SK-N-SH treated with all-trans-retinoic acid at 6 μM for 48 hours (cell line): ENCODE measurements at regions not wholly inside any gene's neighbourhood (a gene's known extent, or its start where the extent isn't known, plus 50 kb on each side); places are given as distances from the start of the nearest gene placed in this dataset.

ENCODE experiments used
- ATAC-seq: fragments of 200-7000 bp; cut with Tn5 transposase; 3 replicates; pipeline ENCODE4 v1.9.1; 2020; ENCODE audit warnings: mild to moderate bottlenecking, moderate library complexity
- ARNTL ChIP-seq: fragments of 450-650 bp; formaldehyde crosslinking; IDR thresholded peaks from 2 replicates; pipeline ENCODE4 v1.5.0; 2020; ENCODE audit warnings: low read depth, mild to moderate bottlenecking, moderate library complexity, borderline replicate concordance
- BACH2 ChIP-seq: fragments of 250-450 bp; sonication (Bioruptor Pico); IDR thresholded peaks from 2 replicates; pipeline ENCODE4 v1.9.0; 2021; ENCODE audit warnings: mild to moderate bottlenecking, borderline replicate concordance
- CSDC2 ChIP-seq: fragments of 250-450 bp; sonication (Bioruptor Pico); IDR thresholded peaks from 2 replicates; pipeline ENCODE4 v1.5.0; 2020; ENCODE audit warnings: mild to moderate bottlenecking, moderate library complexity
- GLIS3 ChIP-seq: fragments of 250-450 bp; sonication (Bioruptor Pico); IDR thresholded peaks from 2 replicates; pipeline ENCODE4 v1.5.0; 2020; ENCODE audit warnings: mild to moderate bottlenecking, moderate library complexity
- ISL1 ChIP-seq: fragments of 250-450 bp; sonication (Bioruptor Pico); IDR thresholded peaks from 2 replicates; pipeline ENCODE4 v2.1.2; 2022; ENCODE audit warnings: mild to moderate bottlenecking, moderate library complexity
- OSR1 ChIP-seq: fragments of 250-450 bp; sonication (Bioruptor Pico); IDR thresholded peaks from 2 replicates; pipeline ENCODE4 v1.8.0; 2022; ENCODE audit warnings: moderate library complexity, mild to moderate bottlenecking, inconsistent platforms
- PPARA ChIP-seq: fragments of 250-450 bp; sonication (Bioruptor Pico); IDR thresholded peaks from 2 replicates; pipeline ENCODE4 v1.5.0; 2020; ENCODE audit warnings: mild to moderate bottlenecking, borderline replicate concordance
- RARB ChIP-seq: fragments of 250-450 bp; sonication (Bioruptor Pico); IDR thresholded peaks from 2 replicates; pipeline ENCODE4 v1.8.0; 2021; ENCODE audit warnings: mild to moderate bottlenecking, moderate library complexity
- SNAI2 ChIP-seq: fragments of 250-450 bp; sonication (Bioruptor Pico); IDR thresholded peaks from 2 replicates; pipeline ENCODE4 v1.5.0; 2020; ENCODE audit warnings: mild to moderate bottlenecking, moderate library complexity
- TCF4 ChIP-seq: fragments of 250-450 bp; sonication (Bioruptor Pico); IDR thresholded peaks from 2 replicates; pipeline ENCODE4 v1.8.0; 2021; ENCODE audit warnings: mild to moderate bottlenecking, moderate library complexity, borderline replicate concordance
- TOX ChIP-seq: fragments of 250-450 bp; sonication (Bioruptor Pico); IDR thresholded peaks from 2 replicates; pipeline ENCODE4 v1.8.0; 2021; ENCODE audit warnings: mild to moderate bottlenecking, moderate library complexity, borderline replicate concordance
- ZC3H10 ChIP-seq: fragments of 250-450 bp; sonication (Bioruptor Pico); IDR thresholded peaks from 2 replicates; pipeline ENCODE4 v1.5.1; 2021; ENCODE audit warnings: mild to moderate bottlenecking, moderate library complexity
- ZFP3 ChIP-seq: fragments of 250-450 bp; sonication (Bioruptor Pico); IDR thresholded peaks from 2 replicates; pipeline ENCODE4 v1.5.0; 2020; ENCODE audit warnings: mild to moderate bottlenecking, moderate library complexity
- ZFP30 ChIP-seq: fragments of 450-650 bp; formaldehyde crosslinking; IDR thresholded peaks from 2 replicates; pipeline ENCODE4 v1.5.0; 2022; ENCODE audit warnings: mild to moderate bottlenecking, moderate library complexity
- ZNF70 ChIP-seq: fragments of 450-650 bp; formaldehyde crosslinking; IDR thresholded peaks from 2 replicates; pipeline ENCODE4 v1.5.0; 2020; ENCODE audit warnings: mild to moderate bottlenecking, moderate library complexity
- ZNF8 ChIP-seq: fragments of 450-650 bp; formaldehyde crosslinking; IDR thresholded peaks from 2 replicates; pipeline ENCODE4 v1.5.0; 2020; ENCODE audit warnings: mild to moderate bottlenecking, moderate library complexity
- TF ChIP-seq, protein P1 (sequence below): fragments of 250-450 bp; sonication (Bioruptor Pico); IDR thresholded peaks from 2 replicates; pipeline ENCODE4 v1.8.0; 2020; ENCODE audit warnings: mild to moderate bottlenecking, moderate library complexity, borderline replicate concordance
- TF ChIP-seq, protein P2 (sequence below): fragments of 250-450 bp; sonication (Bioruptor Pico); IDR thresholded peaks from 2 replicates; pipeline ENCODE4 v1.5.0; 2020; ENCODE audit warnings: mild to moderate bottlenecking, moderate library complexity
- TF ChIP-seq, protein P3 (sequence below): fragments of 250-450 bp; sonication (Bioruptor Pico); IDR thresholded peaks from 2 replicates; pipeline ENCODE4 v1.5.1; 2021; ENCODE audit warnings: mild to moderate bottlenecking, moderate library complexity
- TF ChIP-seq, protein P4 (sequence below): fragments of 250-450 bp; sonication (Bioruptor Pico); IDR thresholded peaks from 2 replicates; pipeline ENCODE4 v1.5.1; 2020; ENCODE audit warnings: low read depth, mild to moderate bottlenecking, moderate library complexity

DNA sequence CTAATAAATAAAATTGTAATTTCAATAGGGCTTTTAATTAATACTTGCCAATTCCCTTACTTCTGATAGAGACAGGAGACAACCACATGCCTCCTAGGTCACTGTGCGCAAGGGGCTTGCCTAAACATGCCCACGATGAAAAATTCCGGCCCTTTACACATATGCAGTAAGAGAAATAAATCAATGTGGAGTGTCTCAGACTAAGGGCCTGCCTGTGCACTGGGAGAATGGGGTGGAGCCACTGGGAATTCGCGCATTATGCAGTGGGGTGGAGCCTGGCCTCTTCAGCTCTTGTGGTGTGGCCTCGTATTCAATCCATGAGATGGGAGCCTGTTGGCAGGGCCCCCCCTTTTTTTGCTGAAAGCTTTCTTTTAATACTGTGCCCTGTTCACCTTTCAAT lies 484.5 kb downstream of the PDGFC start:
- no peak for ATAC-seq
- TF ChIP-seq ZNF70 (CRISPR knock-in tag) (no peak), SNAI2 (CRISPR knock-in tag) (no peak), ISL1 (no peak), TCF4 (no peak)
- TF ChIP-seq, all 23 proteins: peak for 0

DNA sequence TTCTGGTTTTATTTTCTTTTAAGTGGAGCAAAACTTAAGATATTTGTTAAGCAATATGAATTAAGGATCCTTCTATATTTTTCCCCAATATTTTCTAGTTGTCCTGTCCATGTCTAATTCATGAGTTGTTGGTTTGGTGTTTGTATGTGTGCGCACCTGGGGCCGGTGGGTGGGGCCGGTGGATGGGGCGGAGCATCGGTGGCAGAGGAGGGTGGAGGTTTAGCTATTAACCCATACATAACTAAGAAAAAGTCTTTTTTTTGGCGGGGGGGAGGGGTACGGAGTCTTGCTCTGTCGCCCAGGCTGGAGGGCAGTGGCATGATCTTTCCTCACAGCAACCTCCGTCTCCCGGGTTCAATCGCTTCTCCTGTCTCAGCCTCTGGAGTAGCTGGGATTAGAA lies 489.8 kb downstream of the PDGFC start:
- ATAC-seq, result no peak
- no peak for TF ChIP-seq BACH2 (CRISPR knock-in tag)
- TF ChIP-seq ZNF70 (CRISPR knock-in tag), result no peak
- TF ChIP-seq, protein P1, sequence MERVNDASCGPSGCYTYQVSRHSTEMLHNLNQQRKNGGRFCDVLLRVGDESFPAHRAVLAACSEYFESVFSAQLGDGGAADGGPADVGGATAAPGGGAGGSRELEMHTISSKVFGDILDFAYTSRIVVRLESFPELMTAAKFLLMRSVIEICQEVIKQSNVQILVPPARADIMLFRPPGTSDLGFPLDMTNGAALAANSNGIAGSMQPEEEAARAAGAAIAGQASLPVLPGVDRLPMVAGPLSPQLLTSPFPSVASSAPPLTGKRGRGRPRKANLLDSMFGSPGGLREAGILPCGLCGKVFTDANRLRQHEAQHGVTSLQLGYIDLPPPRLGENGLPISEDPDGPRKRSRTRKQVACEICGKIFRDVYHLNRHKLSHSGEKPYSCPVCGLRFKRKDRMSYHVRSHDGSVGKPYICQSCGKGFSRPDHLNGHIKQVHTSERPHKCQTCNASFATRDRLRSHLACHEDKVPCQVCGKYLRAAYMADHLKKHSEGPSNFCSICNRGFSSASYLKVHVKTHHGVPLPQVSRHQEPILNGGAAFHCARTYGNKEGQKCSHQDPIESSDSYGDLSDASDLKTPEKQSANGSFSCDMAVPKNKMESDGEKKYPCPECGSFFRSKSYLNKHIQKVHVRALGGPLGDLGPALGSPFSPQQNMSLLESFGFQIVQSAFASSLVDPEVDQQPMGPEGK (CRISPR knock-in tag), result no peak
- TF ChIP-seq ISL1, result no peak
- TF ChIP-seq ARNTL (CRISPR knock-in tag), result no peak
- no peak for TF ChIP-seq CSDC2 (CRISPR knock-in tag)
- no peak for TF ChIP-seq ZNF8 (CRISPR knock-in tag)
- TF ChIP-seq ZFP30 (CRISPR knock-in tag), result no peak
- TF ChIP-seq, protein P2, sequence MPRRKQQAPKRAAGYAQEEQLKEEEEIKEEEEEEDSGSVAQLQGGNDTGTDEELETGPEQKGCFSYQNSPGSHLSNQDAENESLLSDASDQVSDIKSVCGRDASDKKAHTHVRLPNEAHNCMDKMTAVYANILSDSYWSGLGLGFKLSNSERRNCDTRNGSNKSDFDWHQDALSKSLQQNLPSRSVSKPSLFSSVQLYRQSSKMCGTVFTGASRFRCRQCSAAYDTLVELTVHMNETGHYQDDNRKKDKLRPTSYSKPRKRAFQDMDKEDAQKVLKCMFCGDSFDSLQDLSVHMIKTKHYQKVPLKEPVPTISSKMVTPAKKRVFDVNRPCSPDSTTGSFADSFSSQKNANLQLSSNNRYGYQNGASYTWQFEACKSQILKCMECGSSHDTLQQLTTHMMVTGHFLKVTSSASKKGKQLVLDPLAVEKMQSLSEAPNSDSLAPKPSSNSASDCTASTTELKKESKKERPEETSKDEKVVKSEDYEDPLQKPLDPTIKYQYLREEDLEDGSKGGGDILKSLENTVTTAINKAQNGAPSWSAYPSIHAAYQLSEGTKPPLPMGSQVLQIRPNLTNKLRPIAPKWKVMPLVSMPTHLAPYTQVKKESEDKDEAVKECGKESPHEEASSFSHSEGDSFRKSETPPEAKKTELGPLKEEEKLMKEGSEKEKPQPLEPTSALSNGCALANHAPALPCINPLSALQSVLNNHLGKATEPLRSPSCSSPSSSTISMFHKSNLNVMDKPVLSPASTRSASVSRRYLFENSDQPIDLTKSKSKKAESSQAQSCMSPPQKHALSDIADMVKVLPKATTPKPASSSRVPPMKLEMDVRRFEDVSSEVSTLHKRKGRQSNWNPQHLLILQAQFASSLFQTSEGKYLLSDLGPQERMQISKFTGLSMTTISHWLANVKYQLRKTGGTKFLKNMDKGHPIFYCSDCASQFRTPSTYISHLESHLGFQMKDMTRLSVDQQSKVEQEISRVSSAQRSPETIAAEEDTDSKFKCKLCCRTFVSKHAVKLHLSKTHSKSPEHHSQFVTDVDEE, result no peak
- no peak for TF ChIP-seq ZC3H10
- no peak for TF ChIP-seq SNAI2 (CRISPR knock-in tag)

DNA sequence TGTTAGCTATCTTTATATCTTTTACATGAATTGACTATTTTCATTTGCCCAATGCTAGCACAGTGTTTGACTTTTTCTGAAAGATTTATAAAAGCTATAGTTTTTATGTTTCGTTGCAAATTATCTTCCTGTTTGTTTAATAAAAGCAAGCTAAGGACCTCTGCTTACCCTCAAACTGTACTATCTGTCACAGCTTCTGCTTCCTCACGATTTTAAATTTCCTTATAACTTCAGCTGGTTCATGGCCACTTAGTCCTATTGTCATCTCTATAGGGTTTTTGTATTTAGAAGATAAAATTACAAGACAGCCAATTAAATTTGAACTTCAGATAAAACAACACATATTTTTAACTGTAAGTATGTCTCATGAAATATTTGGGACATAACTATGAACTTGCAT lies 494.0 kb downstream of the PDGFC start:
- TF ChIP-seq TOX (CRISPR knock-in tag) (no peak), BACH2 (CRISPR knock-in tag) (no peak), CSDC2 (CRISPR knock-in tag) (no peak), OSR1 (CRISPR knock-in tag) (no peak), ZNF8 (CRISPR knock-in tag) (no peak), RARB (CRISPR knock-in tag) (no peak), ZNF70 (CRISPR knock-in tag) (no peak), GLIS3 (no peak), ZC3H10 (no peak), ARNTL (CRISPR knock-in tag) (no peak), SNAI2 (CRISPR knock-in tag) (no peak), ZFP3 (CRISPR knock-in tag) (no peak), PPARA (CRISPR knock-in tag) (no peak), ZFP30 (CRISPR knock-in tag) (no peak), TCF4 (no peak)
- TF ChIP-seq, protein P2, result no peak
- TF ChIP-seq, protein P3, sequence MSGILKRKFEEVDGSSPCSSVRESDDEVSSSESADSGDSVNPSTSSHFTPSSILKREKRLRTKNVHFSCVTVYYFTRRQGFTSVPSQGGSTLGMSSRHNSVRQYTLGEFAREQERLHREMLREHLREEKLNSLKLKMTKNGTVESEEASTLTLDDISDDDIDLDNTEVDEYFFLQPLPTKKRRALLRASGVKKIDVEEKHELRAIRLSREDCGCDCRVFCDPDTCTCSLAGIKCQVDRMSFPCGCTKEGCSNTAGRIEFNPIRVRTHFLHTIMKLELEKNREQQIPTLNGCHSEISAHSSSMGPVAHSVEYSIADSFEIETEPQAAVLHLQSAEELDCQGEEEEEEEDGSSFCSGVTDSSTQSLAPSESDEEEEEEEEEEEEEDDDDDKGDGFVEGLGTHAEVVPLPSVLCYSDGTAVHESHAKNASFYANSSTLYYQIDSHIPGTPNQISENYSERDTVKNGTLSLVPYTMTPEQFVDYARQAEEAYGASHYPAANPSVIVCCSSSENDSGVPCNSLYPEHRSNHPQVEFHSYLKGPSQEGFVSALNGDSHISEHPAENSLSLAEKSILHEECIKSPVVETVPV, result no peak
- TF ChIP-seq, protein P4, sequence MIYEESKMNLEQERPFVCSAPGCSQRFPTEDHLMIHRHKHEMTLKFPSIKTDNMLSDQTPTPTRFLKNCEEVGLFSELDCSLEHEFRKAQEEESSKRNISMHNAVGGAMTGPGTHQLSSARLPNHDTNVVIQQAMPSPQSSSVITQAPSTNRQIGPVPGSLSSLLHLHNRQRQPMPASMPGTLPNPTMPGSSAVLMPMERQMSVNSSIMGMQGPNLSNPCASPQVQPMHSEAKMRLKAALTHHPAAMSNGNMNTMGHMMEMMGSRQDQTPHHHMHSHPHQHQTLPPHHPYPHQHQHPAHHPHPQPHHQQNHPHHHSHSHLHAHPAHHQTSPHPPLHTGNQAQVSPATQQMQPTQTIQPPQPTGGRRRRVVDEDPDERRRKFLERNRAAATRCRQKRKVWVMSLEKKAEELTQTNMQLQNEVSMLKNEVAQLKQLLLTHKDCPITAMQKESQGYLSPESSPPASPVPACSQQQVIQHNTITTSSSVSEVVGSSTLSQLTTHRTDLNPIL, result no peak
- TF ChIP-seq, protein P1 (CRISPR knock-in tag), result no peak
- no peak for ATAC-seq
